Medulla oblongata (tissue), 1 donor: ENCODE measurements at regions not wholly inside any gene's neighbourhood (a gene's known extent, or its start where the extent isn't known, plus 50 kb on each side); places are given as distances from the start of the nearest gene placed in this dataset.

Experiments used
- DNase-seq: peaks from one replicate; pipeline ENCODE4 v3.0.0-alpha.2; 2015; ENCODE audit errors: extremely low spot score

GRCh38 chr2:52181080-52181479 lies 1149.1 kb upstream of the NRXN1 start:
- DNase-seq: no peak

GRCh38 chr2:52178845-52179244 lies 1146.9 kb upstream of the NRXN1 start:
- DNase-seq: no peak

GRCh38 chr2:52145005-52145404 lies 1113.1 kb upstream of the NRXN1 start:
- DNase-seq: no peak

- no peak for DNase-seq
Observed at GRCh38 chr2:52144590-52144989, 1112.7 kb upstream of the NRXN1 start.

GRCh38 chr2:52141076-52141475 lies 1109.1 kb upstream of the NRXN1 start:
- DNase-seq: no peak

GRCh38 chr2:52139241-52139640 lies 1107.3 kb upstream of the NRXN1 start:
- DNase-seq: no peak

GRCh38 chr2:52135235-52135634 lies 1103.3 kb upstream of the NRXN1 start:
- DNase-seq: no peak

GRCh38 chr2:52128081-52128480 lies 1096.1 kb upstream of the NRXN1 start:
- DNase-seq: no peak

GRCh38 chr2:52127527-52127926 lies 1095.6 kb upstream of the NRXN1 start:
- DNase-seq: no peak

GRCh38 chr2:52117299-52117698 lies 1085.4 kb upstream of the NRXN1 start:
- no peak for DNase-seq

- no peak for DNase-seq
Observed at GRCh38 chr2:52115750-52116149, 1083.8 kb upstream of the NRXN1 start.

GRCh38 chr2:52113338-52113737 lies 1081.4 kb upstream of the NRXN1 start:
- no peak for DNase-seq

GRCh38 chr2:52112141-52112540 lies 1080.2 kb upstream of the NRXN1 start:
- no peak for DNase-seq

- DNase-seq: no peak
Observed at GRCh38 chr2:52107124-52107523, 1075.2 kb upstream of the NRXN1 start.

GRCh38 chr2:52097071-52097470 lies 1065.1 kb upstream of the NRXN1 start:
- DNase-seq: no peak

- DNase-seq: no peak
Observed at GRCh38 chr2:52084759-52085158, 1052.8 kb upstream of the NRXN1 start.

- DNase-seq: no peak
Observed at GRCh38 chr2:52083214-52083613, 1051.3 kb upstream of the NRXN1 start.

- DNase-seq: no peak
Observed at GRCh38 chr2:52082646-52083045, 1050.7 kb upstream of the NRXN1 start.

- DNase-seq: no peak
Observed at GRCh38 chr2:52079602-52080001, 1047.7 kb upstream of the NRXN1 start.

- DNase-seq: no peak
Observed at GRCh38 chr2:52077159-52077558, 1045.2 kb upstream of the NRXN1 start.

- DNase-seq: no peak
Observed at GRCh38 chr2:52074130-52074719, 1042.3 kb upstream of the NRXN1 start.

- no peak for DNase-seq
Observed at GRCh38 chr2:52072949-52073348, 1041.0 kb upstream of the NRXN1 start.

GRCh38 chr2:52070665-52071064 lies 1038.7 kb upstream of the NRXN1 start:
- DNase-seq: no peak

- no peak for DNase-seq
Observed at GRCh38 chr2:52064234-52064633, 1032.3 kb upstream of the NRXN1 start.
